D721Med (cell line): ENCODE measurements at regions not wholly inside any gene's neighbourhood (a gene's known extent, or its start where the extent isn't known, plus 50 kb on each side); places are given as distances from the start of the nearest gene placed in this dataset.

Source experiments
- DNase-seq: peaks from one replicate; pipeline ENCODE4 v3.0.0; 2011; ENCODE audit warnings: low spot score; ENCODE audit not compliant: insufficient read length
- FAIRE-seq: peaks from 2 replicates; lab custom pipeline; 2011; peaks lifted over from hg19 to GRCh38; lab: Jason Lieb, UNC
- CTCF ChIP-seq: IDR thresholded peaks from 2 replicates; pipeline ENCODE4 v1.5.1; 2012; ENCODE audit warnings: mild to moderate bottlenecking, control low read depth; ENCODE audit not compliant: insufficient read depth; ENCODE audit errors: missing control alignments

- DNase-seq (no peak), FAIRE-seq (no peak)
- TF ChIP-seq CTCF = no peak
Measured at GRCh38 chr5:54852007-54852406, 133.4 kb downstream of the ESM1 start.

GRCh38 chr5:54851449-54851848 is 133.9 kb downstream of the ESM1 start:
- no peak for DNase-seq
- TF ChIP-seq CTCF = no peak
- no peak for FAIRE-seq

GRCh38 chr5:54848581-54848980 is 136.8 kb downstream of the ESM1 start:
- FAIRE-seq (no peak), DNase-seq (no peak)
- no peak for TF ChIP-seq CTCF

- FAIRE-seq (no peak), DNase-seq (no peak)
- TF ChIP-seq CTCF = no peak
Measured at GRCh38 chr5:54845567-54845941, 139.8 kb downstream of the ESM1 start.

- peak; percentile 58 for TF ChIP-seq CTCF
- no peak for DNase-seq
- FAIRE-seq = no peak
Measured at GRCh38 chr5:54844905-54845566, 140.4 kb downstream of the ESM1 start.

- DNase-seq (no peak), FAIRE-seq (no peak)
- no peak for TF ChIP-seq CTCF
Measured at GRCh38 chr5:54844266-54844665, 141.1 kb downstream of the ESM1 start.

GRCh38 chr5:54841481-54841880 is 143.9 kb downstream of the ESM1 start:
- no peak for DNase-seq
- TF ChIP-seq CTCF = no peak
- FAIRE-seq = no peak
